ENCODE measurements at regions not wholly inside any gene's neighbourhood (a gene's known extent, or its start where the extent isn't known, plus 50 kb on each side); places are given as distances from the start of the nearest gene placed in this dataset.

DNA sequence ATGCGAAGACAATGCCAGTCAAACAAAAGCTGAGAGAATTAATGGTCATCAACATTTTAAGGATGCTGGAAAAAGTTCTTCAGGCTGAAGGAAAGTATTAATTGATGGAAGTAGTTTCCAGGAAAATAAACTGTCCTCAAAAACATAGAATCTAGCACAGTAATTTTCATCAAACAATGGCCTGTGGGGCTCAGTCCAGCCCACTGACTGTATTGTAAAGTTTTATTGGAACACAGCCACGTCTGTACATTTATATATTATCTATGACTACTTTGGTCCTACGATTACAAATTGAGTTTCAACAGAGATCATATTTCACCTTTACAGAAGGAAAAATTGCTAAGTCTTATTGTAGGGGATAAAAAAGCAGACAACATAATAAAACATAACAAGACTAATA, 484.5 kb downstream of the KCNJ2 start:
- TF ChIP-seq, protein P1, sequence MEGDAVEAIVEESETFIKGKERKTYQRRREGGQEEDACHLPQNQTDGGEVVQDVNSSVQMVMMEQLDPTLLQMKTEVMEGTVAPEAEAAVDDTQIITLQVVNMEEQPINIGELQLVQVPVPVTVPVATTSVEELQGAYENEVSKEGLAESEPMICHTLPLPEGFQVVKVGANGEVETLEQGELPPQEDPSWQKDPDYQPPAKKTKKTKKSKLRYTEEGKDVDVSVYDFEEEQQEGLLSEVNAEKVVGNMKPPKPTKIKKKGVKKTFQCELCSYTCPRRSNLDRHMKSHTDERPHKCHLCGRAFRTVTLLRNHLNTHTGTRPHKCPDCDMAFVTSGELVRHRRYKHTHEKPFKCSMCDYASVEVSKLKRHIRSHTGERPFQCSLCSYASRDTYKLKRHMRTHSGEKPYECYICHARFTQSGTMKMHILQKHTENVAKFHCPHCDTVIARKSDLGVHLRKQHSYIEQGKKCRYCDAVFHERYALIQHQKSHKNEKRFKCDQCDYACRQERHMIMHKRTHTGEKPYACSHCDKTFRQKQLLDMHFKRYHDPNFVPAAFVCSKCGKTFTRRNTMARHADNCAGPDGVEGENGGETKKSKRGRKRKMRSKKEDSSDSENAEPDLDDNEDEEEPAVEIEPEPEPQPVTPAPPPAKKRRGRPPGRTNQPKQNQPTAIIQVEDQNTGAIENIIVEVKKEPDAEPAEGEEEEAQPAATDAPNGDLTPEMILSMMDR (IDR thresholded peaks at IDR 0.05; ENCODE audit: low read length): no peak
- TF ChIP-seq EZH2 (IDR thresholded peaks at IDR 0.05; ENCODE audit: borderline replicate concordance, low read length): no peak
- H3K36me3 ChIP-seq (ENCODE audit: insufficient read depth, low read length): no peaks in the 10 kb centered on the region
- no peak overlapping the region for H3K27ac ChIP-seq (ENCODE audit: low read depth, low read length, poor library complexity, severe bottlenecking)

GRCh38 chr17:70654706-70655105, 485.4 kb downstream of the KCNJ2 start:
- TF ChIP-seq EZH2 (IDR thresholded peaks at IDR 0.05; ENCODE audit: borderline replicate concordance, low read length): no peak
- TF ChIP-seq, protein P1 (IDR thresholded peaks at IDR 0.05; ENCODE audit: low read length): no peak
- H3K27me3 ChIP-seq (ENCODE audit: insufficient read depth, low read length): no peaks in the 10 kb centered on the region
- no peak overlapping the region for H3K27ac ChIP-seq (ENCODE audit: low read depth, low read length, poor library complexity, severe bottlenecking)
- H3K4me1 ChIP-seq (ENCODE audit: insufficient read depth, low read length, severe bottlenecking): no peaks in the 10 kb centered on the region
- no peak overlapping the region for H3K4me2 ChIP-seq (ENCODE audit: low read length)
- H3K36me3 ChIP-seq (ENCODE audit: insufficient read depth, low read length): no peaks in the 10 kb centered on the region
- H4K20me1 ChIP-seq (ENCODE audit: insufficient read depth, low read length): no peaks in the 10 kb centered on the region
- H3K9ac ChIP-seq (ENCODE audit: low read length): no peak overlapping the region
- no peaks in the 10 kb centered on the region for H3K9me3 ChIP-seq (ENCODE audit: low read length)
- H3K4me3 ChIP-seq (ENCODE audit: low read depth, low read length, poor library complexity, severe bottlenecking): no peak overlapping the region
- H3F3A ChIP-seq (ENCODE audit: insufficient read depth, low read length): no peaks in the 10 kb centered on the region
- H3K79me2 ChIP-seq (ENCODE audit: insufficient read depth, low read length): no peaks in the 10 kb centered on the region
- H2AFZ ChIP-seq (ENCODE audit: low read length): no peak overlapping the region
- no peaks in the 10 kb centered on the region for H3K9me2 ChIP-seq (ENCODE audit: low read depth, low read length)

More for the DNA sequence above, 484.5 kb downstream of the KCNJ2 start:
- H3K4me3 ChIP-seq (ENCODE audit: low read depth, low read length, poor library complexity, severe bottlenecking): no peak overlapping the region
- no peaks in the 10 kb centered on the region for H3K9me3 ChIP-seq (ENCODE audit: low read length)
- H3K4me1 ChIP-seq (ENCODE audit: insufficient read depth, low read length, severe bottlenecking): no peaks in the 10 kb centered on the region
- no peak overlapping the region for H3K4me2 ChIP-seq (ENCODE audit: low read length)
- H3K79me2 ChIP-seq (ENCODE audit: insufficient read depth, low read length): no peaks in the 10 kb centered on the region
- no peaks in the 10 kb centered on the region for H4K20me1 ChIP-seq (ENCODE audit: insufficient read depth, low read length)
- no peaks in the 10 kb centered on the region for H3K9me2 ChIP-seq (ENCODE audit: low read depth, low read length)
- H3F3A ChIP-seq (ENCODE audit: insufficient read depth, low read length): no peaks in the 10 kb centered on the region
- H3K9ac ChIP-seq (ENCODE audit: low read length): no peak overlapping the region
- H3K27me3 ChIP-seq (ENCODE audit: insufficient read depth, low read length): no peaks in the 10 kb centered on the region
- no peak overlapping the region for H2AFZ ChIP-seq (ENCODE audit: low read length)

DNA sequence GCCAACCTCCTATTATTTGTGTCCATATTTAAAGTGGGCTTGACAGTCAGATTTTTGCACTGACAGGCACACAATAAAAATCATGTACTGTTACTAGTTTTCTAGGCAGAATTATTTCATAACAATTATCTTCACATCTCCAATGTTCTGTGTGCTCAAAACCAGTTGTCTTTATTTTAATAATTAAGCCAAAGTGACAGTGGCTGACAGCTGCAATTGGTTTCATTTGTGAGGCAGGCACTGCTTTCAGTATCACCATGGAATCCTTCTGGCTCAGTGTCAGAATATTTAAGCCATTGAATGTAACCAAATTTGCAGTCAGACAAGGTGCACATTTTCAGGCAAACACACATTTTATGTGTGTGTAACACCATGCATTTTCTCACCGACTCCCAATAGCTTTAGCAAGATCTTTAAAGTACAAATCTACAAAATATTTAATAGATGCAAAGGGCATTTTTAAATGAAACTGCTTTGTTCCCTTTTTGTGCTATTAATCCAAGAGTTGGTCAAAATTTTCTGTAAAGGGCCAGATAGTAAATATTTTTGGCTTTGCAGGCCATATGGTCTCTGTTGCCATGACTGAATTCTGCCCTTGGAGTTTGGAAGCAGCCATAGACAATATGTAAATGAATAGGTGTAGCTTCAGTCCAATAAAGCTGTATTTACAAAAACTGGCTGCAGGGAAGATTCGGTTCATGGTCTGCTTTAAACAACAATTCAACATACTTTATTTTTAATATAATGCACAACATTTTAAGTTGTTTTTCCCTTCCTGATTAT, 486.0 kb downstream of the KCNJ2 start:
- no peaks in the 10 kb centered on the region for H3K36me3 ChIP-seq (ENCODE audit: insufficient read depth, low read length)
- no peak overlapping the region for H3K4me3 ChIP-seq (ENCODE audit: low read depth, low read length, poor library complexity, severe bottlenecking)
- no peak overlapping the region for H3K9ac ChIP-seq (ENCODE audit: low read length)
- H3K4me2 ChIP-seq (ENCODE audit: low read length): no peak overlapping the region
- no peaks in the 10 kb centered on the region for H3K9me2 ChIP-seq (ENCODE audit: low read depth, low read length)
- no peaks in the 10 kb centered on the region for H3K4me1 ChIP-seq (ENCODE audit: insufficient read depth, low read length, severe bottlenecking)
- H4K20me1 ChIP-seq (ENCODE audit: insufficient read depth, low read length): no peaks in the 10 kb centered on the region
- TF ChIP-seq EZH2 (IDR thresholded peaks at IDR 0.05; ENCODE audit: borderline replicate concordance, low read length): no peak
- TF ChIP-seq, protein P1 (IDR thresholded peaks at IDR 0.05; ENCODE audit: low read length): no peak
- H3K27me3 ChIP-seq (ENCODE audit: insufficient read depth, low read length): no peaks in the 10 kb centered on the region
- no peaks in the 10 kb centered on the region for H3K79me2 ChIP-seq (ENCODE audit: insufficient read depth, low read length)
- H3K9me3 ChIP-seq (ENCODE audit: low read length): no peaks in the 10 kb centered on the region
- H3F3A ChIP-seq (ENCODE audit: insufficient read depth, low read length): no peaks in the 10 kb centered on the region
- no peak overlapping the region for H2AFZ ChIP-seq (ENCODE audit: low read length)
- no peak overlapping the region for H3K27ac ChIP-seq (ENCODE audit: low read depth, low read length, poor library complexity, severe bottlenecking)

Data from OCI-LY1 (cell line).